ENCODE measurements at regions not wholly inside any gene's neighbourhood (a gene's known extent, or its start where the extent isn't known, plus 50 kb on each side); places are given as distances from the start of the nearest gene placed in this dataset.

GRCh38 chr20:57114290-57115005 is 152.0 kb downstream of the BMP7 start:
- Histone ChIP-seq H3K4me3 (ENCODE audit: low read length in 3 of 3) (no peak overlapping the region), H3K36me3 (ENCODE audit: control insufficient read depth in 2 of 3, insufficient read depth in 3 of 3, low read length in 3 of 3) (no peaks in the 10 kb centered on the region), H3K4me1 (ENCODE audit: control insufficient read depth in 2 of 3, insufficient read depth in 2 of 3, low read depth in 1 of 3, low read length in 3 of 3) (no peaks in the 10 kb centered on the region), H3K9me3 (ENCODE audit: control insufficient read depth in 2 of 3, insufficient read depth in 1 of 3, low read length in 3 of 3) (no peaks in the 10 kb centered on the region), H3K27me3 (ENCODE audit: control insufficient read depth, insufficient read depth, low read length) (no peaks in the 10 kb centered on the region), H3K27ac (ENCODE audit: low read depth in 2 of 2, low read length in 2 of 2) (no peak overlapping the region), H3K9ac (ENCODE audit: low read length in 3 of 3) (no peak overlapping the region)
- peak in 1 of 5 donors; percentile 56 for DNase-seq
- no peak for TF ChIP-seq CTCF (IDR thresholded peaks at IDR 0.05; ENCODE audit: borderline replicate concordance, extremely low read depth, insufficient read depth)
- intact Hi-C loops (cut with DNase I) = no loop called here
- FAIRE-seq = no peak

- FAIRE-seq (no peak), DNase-seq (no peak)
- Histone ChIP-seq H3K9ac (ENCODE audit: low read length in 3 of 3) (no peak overlapping the region), H3K4me1 (ENCODE audit: control insufficient read depth in 2 of 3, insufficient read depth in 2 of 3, low read depth in 1 of 3, low read length in 3 of 3) (no peaks in the 10 kb centered on the region), H3K4me3 (ENCODE audit: low read length in 3 of 3) (no peak overlapping the region), H3K9me3 (ENCODE audit: control insufficient read depth in 2 of 3, insufficient read depth in 1 of 3, low read length in 3 of 3) (no peaks in the 10 kb centered on the region), H3K36me3 (ENCODE audit: control insufficient read depth in 2 of 3, insufficient read depth in 3 of 3, low read length in 3 of 3) (no peaks in the 10 kb centered on the region), H3K27ac (ENCODE audit: low read depth in 2 of 2, low read length in 2 of 2) (no peak overlapping the region), H3K27me3 (ENCODE audit: control insufficient read depth, insufficient read depth, low read length) (no peaks in the 10 kb centered on the region)
- intact Hi-C loops (cut with DNase I) = no loop called here
- no peak for TF ChIP-seq CTCF (IDR thresholded peaks at IDR 0.05; ENCODE audit: borderline replicate concordance, extremely low read depth, insufficient read depth)
Measured at GRCh38 chr20:57117296-57117695, 149.1 kb downstream of the BMP7 start.

- H3K27me3 ChIP-seq (ENCODE audit: control insufficient read depth, insufficient read depth, low read length) = no peaks in the 10 kb centered on the region
- FAIRE-seq (no peak), DNase-seq (no peak)
- no peak overlapping the region for H3K9ac ChIP-seq (ENCODE audit: low read length in 3 of 3)
- intact Hi-C loops (cut with DNase I) = no loop called here
- H3K4me3 ChIP-seq (ENCODE audit: low read length in 3 of 3) = no peak overlapping the region
- H3K27ac ChIP-seq (ENCODE audit: low read depth in 2 of 2, low read length in 2 of 2) = no peak overlapping the region
- H3K9me3 ChIP-seq (ENCODE audit: control insufficient read depth in 2 of 3, insufficient read depth in 1 of 3, low read length in 3 of 3) = no peaks in the 10 kb centered on the region
- H3K4me1 ChIP-seq (ENCODE audit: control insufficient read depth in 2 of 3, insufficient read depth in 2 of 3, low read depth in 1 of 3, low read length in 3 of 3) = no peaks in the 10 kb centered on the region
- no peaks in the 10 kb centered on the region for H3K36me3 ChIP-seq (ENCODE audit: control insufficient read depth in 2 of 3, insufficient read depth in 3 of 3, low read length in 3 of 3)
- no peak for TF ChIP-seq CTCF (IDR thresholded peaks at IDR 0.05; ENCODE audit: borderline replicate concordance, extremely low read depth, insufficient read depth)
Measured at GRCh38 chr20:57118107-57118769, 148.2 kb downstream of the BMP7 start.

Measured in kidney (tissue), 13 donors.